Loucy (cell line): ENCODE measurements at regions not wholly inside any gene's neighbourhood (a gene's known extent, or its start where the extent isn't known, plus 50 kb on each side); places are given as distances from the start of the nearest gene placed in this dataset.
"Not testable (repeated sequence)": the region's sequence is repeated elsewhere in the genome, so short reads cannot be mapped to it uniquely, and the experiment has no call there.

Experiments
- EZH2phosphoT487 ChIP-seq: fragments of 200-600 bp; IDR thresholded peaks from 2 replicates; pipeline ENCODE4 v1.6.1; 2018; ENCODE audit warnings: antibody characterized with exemption, mild to moderate bottlenecking, moderate library complexity, borderline replicate concordance
- TF ChIP-seq, protein P1 (sequence below): fragments of 200-600 bp; sonication (generic); conservative IDR thresholded peaks from 2 replicates; pipeline ENCODE4 v1.5.1; 2014; ENCODE audit warnings: mild to moderate bottlenecking, antibody characterized with exemption, low read length

DNA sequence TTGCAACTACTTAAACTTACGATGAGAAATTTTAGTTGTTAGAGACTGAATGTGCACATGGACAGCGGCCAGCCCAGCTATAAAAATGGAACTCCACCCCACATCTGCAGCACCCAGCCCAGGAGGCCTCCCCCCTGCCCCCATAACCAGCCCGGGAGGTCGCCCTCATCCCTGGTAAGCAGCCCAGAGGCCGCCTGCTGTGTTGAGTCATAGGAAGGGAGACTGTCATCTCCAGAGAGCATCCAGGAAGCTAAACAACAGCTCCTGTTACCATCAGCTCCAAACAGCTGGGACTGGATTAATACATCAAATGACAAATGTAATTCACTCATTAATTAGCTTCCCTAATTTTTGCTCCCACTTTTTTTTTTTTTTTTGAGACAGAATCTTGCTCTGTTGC lies 5452.7 kb upstream of the TPTE start:
- TF ChIP-seq, protein P1, sequence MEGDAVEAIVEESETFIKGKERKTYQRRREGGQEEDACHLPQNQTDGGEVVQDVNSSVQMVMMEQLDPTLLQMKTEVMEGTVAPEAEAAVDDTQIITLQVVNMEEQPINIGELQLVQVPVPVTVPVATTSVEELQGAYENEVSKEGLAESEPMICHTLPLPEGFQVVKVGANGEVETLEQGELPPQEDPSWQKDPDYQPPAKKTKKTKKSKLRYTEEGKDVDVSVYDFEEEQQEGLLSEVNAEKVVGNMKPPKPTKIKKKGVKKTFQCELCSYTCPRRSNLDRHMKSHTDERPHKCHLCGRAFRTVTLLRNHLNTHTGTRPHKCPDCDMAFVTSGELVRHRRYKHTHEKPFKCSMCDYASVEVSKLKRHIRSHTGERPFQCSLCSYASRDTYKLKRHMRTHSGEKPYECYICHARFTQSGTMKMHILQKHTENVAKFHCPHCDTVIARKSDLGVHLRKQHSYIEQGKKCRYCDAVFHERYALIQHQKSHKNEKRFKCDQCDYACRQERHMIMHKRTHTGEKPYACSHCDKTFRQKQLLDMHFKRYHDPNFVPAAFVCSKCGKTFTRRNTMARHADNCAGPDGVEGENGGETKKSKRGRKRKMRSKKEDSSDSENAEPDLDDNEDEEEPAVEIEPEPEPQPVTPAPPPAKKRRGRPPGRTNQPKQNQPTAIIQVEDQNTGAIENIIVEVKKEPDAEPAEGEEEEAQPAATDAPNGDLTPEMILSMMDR = not testable (repeated sequence)
- not testable (repeated sequence) for TF ChIP-seq EZH2phosphoT487
